Stimulated activated naive CD8-positive, alpha-beta T cell treated with anti-CD3 and anti-CD28 coated beads, Interleukin-15, Interleukin-2, amounts not matched to agents 100 ng/mL and 50 ng/mL, for 24 hours (primary cell): ENCODE measurements at regions not wholly inside any gene's neighbourhood (a gene's known extent, or its start where the extent isn't known, plus 50 kb on each side); places are given as distances from the start of the nearest gene placed in this dataset.
"Not testable (repeated sequence)": the region's sequence is repeated elsewhere in the genome, so short reads cannot be mapped to it uniquely, and the experiment has no call there.

ENCODE experiments used
- H3K27ac Mint-ChIP-seq: one replicate; pipeline ENCODE4 v1.8.0; 2021; ENCODE audit warnings: mild to moderate bottlenecking, mixed read lengths
- H3K27me3 Mint-ChIP-seq: one replicate; pipeline ENCODE4 v1.8.0; 2021; ENCODE audit warnings: mixed read lengths
- H3K36me3 Mint-ChIP-seq: one replicate; pipeline ENCODE4 v1.8.0; 2021; ENCODE audit warnings: low read depth, mixed read lengths
- H3K4me1 Mint-ChIP-seq: one replicate; pipeline ENCODE4 v1.8.0; 2021; ENCODE audit warnings: low read depth, mixed read lengths
- H3K4me3 Mint-ChIP-seq: one replicate; pipeline ENCODE4 v1.8.0; 2021; ENCODE audit warnings: mild to moderate bottlenecking, mixed read lengths
- H3K9me3 Mint-ChIP-seq: one replicate; pipeline ENCODE4 v1.8.0; 2021; ENCODE audit warnings: mixed read lengths

DNA sequence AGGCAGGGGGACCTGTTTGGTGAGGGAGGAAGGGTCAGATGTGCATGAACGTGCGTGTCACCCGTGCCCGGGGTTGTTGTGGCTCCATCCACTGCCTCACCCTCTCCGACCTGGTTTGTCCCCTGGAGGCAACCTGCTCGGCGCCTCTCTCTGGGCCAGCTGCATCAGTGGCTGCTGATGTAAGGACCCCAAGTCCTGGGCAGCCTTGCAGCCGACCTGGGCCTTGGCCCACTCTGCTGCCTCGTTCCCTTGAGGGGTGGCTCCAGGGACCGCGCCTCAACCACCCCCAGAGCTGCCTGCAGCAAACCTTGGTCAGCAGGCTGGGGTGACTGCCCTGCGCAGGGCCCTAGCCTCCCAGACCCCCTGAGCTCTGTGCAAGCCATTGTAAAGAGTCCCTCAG lies 351.7 kb downstream of the TMEM121 start:
- Mint-ChIP-seq H3K4me3 (no peak overlapping the region), H3K27me3 (peaks cover 5% of the 10 kb centered on the region), H3K27ac (no peak overlapping the region), H3K4me1 (no peaks in the 10 kb centered on the region), H3K36me3 (no peaks in the 10 kb centered on the region), H3K9me3 (no peaks in the 10 kb centered on the region)

- no peaks in the 10 kb centered on the region for H3K9me3 Mint-ChIP-seq
- H3K27me3 Mint-ChIP-seq = peaks cover 5% of the 10 kb centered on the region
- H3K4me1 Mint-ChIP-seq = no peaks in the 10 kb centered on the region
- no peaks in the 10 kb centered on the region for H3K36me3 Mint-ChIP-seq
- H3K27ac Mint-ChIP-seq = no peak overlapping the region
- H3K4me3 Mint-ChIP-seq = no peak overlapping the region
Measured at GRCh38 chr14:105878554-105878953, 352.2 kb downstream of the TMEM121 start.

- H3K36me3 Mint-ChIP-seq = no peaks in the 10 kb centered on the region
- H3K4me1 Mint-ChIP-seq = no peaks in the 10 kb centered on the region
- H3K9me3 Mint-ChIP-seq = no peaks in the 10 kb centered on the region
- H3K4me3 Mint-ChIP-seq = no peak overlapping the region
- no peaks in the 10 kb centered on the region for H3K27me3 Mint-ChIP-seq
- peak overlapping the region; percentile 72 for H3K27ac Mint-ChIP-seq
Measured at GRCh38 chr14:105879503-105879866, 353.1 kb downstream of the TMEM121 start.

- Mint-ChIP-seq H3K27ac (peak overlapping the region; percentile 72), H3K27me3 (no peaks in the 10 kb centered on the region), H3K36me3 (no peaks in the 10 kb centered on the region), H3K4me1 (no peaks in the 10 kb centered on the region), H3K4me3 (no peak overlapping the region), H3K9me3 (no peaks in the 10 kb centered on the region)
Measured at GRCh38 chr14:105879867-105880561, 353.6 kb downstream of the TMEM121 start.

DNA sequence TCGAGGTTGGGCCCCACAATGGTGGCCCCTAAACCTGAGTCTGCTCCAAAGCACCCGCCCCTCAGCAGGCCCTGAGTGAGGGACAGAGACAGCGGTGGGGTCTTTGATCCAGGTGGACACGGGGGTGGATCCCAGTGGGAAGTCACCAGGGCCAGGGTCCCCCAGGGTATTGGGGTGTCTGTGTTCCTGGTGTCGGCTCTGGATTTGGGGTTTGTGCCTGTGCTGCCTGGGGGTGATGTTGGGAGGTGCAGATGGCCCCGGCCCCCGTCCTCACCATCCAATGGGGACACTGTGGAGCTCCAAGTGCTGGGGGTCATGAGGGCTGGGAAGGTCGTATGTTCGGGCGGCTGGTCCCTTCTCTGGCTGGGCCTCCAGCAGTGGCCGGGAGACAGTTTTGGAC lies 354.2 kb downstream of the TMEM121 start:
- Mint-ChIP-seq H3K27me3 (no peaks in the 10 kb centered on the region), H3K36me3 (no peaks in the 10 kb centered on the region), H3K4me3 (no peak overlapping the region), H3K9me3 (no peaks in the 10 kb centered on the region), H3K27ac (no peak overlapping the region), H3K4me1 (no peaks in the 10 kb centered on the region)

DNA sequence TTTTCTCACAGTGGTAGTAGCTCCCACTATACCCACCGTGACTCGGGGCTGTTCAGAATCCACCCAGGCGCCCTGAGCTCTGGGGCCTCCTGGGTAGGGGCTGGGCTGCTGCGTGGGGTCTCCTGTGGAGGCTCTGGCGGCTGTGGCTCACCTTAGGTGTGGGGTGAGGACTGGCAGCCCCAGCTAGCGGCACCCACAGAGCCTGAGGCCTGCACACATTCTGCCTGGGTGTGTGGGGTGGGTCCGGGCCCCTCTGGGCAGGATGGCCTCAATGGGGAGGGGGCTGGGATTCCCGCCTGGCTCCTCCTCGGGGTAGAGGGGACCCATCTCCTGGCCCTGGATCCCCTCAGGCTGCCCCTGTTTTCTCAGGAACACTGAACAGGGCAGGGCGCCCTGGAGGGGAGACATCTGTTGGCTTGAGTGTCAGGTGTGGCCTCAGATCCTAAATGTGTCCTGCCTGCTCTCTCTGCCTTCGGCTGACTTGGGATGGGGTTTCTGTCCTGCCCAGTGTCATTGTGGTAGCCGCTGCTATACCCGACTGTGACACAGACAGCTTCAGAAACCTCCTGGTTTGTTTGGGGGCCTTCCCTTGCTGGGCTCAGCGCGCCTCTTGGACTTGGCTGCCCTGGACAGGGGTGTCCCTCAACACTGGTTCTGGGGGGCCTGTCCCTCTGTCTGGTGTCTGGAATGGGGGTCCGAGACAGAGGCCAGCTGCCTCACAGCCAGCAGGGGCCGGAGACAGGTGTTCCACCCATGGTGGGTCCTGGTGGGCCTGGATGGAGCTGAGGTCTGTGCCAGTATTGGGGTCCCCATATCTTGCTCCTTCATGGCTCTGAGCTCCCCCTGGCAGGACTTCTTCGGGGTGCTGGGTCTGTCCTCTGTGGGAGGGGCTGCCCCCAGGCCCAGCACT lies 354.9 kb downstream of the TMEM121 start:
- no peak overlapping the region for H3K27ac Mint-ChIP-seq
- no peaks in the 10 kb centered on the region for H3K4me1 Mint-ChIP-seq
- no peaks in the 10 kb centered on the region for H3K36me3 Mint-ChIP-seq
- no peak overlapping the region for H3K4me3 Mint-ChIP-seq
- no peaks in the 10 kb centered on the region for H3K27me3 Mint-ChIP-seq
- no peaks in the 10 kb centered on the region for H3K9me3 Mint-ChIP-seq

- not testable (repeated sequence) for H3K9me3 Mint-ChIP-seq, H3K4me1 Mint-ChIP-seq, H3K27me3 Mint-ChIP-seq, H3K36me3 Mint-ChIP-seq, H3K4me3 Mint-ChIP-seq, H3K27ac Mint-ChIP-seq
Measured at GRCh38 chr14:105882011-105882410, 355.6 kb downstream of the TMEM121 start.

GRCh38 chr14:105882626-105883025 lies 356.2 kb downstream of the TMEM121 start:
- H3K27me3 Mint-ChIP-seq = no peaks in the 10 kb centered on the region
- no peaks in the 10 kb centered on the region for H3K9me3 Mint-ChIP-seq

DNA sequence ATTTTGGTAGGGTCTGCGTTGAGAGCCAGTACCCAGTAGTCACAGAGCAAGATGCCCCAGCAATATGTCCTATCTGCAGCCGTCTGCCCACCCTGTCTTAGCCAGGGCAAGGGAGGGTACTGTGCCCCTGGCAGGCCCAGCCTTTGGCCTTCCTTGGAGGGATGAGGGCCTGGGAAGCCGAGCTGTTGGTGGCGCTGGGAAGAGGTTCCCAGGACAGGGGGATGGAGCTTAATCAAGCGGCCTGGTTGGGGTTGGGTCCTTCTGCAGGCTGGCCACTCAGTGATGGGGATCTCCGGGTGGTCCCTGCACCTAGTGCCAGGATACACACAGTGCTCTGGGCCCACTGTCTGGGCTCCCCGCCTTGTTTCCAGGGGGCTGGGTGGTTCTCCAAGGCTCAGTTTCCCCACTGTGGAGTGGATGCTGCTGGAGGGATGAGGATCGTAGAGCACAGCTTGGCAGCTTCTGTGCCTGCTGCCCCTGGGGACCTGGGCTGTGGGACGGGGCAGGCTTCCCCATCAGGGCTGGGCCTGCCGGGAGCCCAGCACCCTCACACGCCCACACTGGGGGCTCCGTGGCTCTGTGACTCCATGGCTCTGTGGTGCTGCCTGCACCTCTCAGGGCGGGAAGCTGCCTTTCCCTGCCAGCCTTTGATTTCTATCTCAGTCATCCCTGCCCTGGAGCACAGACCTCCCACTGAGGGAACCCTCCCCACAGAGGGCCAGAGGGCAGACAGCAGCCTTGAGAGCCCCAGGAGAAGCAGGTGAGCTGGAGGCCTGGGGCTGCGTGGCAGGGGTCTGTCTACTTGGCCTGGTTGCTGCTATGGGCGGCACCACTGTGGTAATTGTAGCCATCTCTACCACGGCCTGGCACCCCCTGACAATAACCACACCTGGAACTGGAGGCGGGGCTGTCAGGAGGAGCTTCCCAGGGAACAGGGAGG lies 357.0 kb downstream of the TMEM121 start:
- no peaks in the 10 kb centered on the region for H3K4me1 Mint-ChIP-seq
- H3K9me3 Mint-ChIP-seq = no peaks in the 10 kb centered on the region
- H3K27me3 Mint-ChIP-seq = no peaks in the 10 kb centered on the region
- H3K36me3 Mint-ChIP-seq = no peaks in the 10 kb centered on the region
- no peak overlapping the region for H3K4me3 Mint-ChIP-seq
- no peak overlapping the region for H3K27ac Mint-ChIP-seq

More at GRCh38 chr14:105882626-105883025, 356.2 kb downstream of the TMEM121 start:
- Mint-ChIP-seq H3K4me3 (no peak overlapping the region), H3K4me1 (no peaks in the 10 kb centered on the region), H3K27ac (no peak overlapping the region), H3K36me3 (no peaks in the 10 kb centered on the region)

- H3K27ac Mint-ChIP-seq, H3K27me3 Mint-ChIP-seq, H3K4me3 Mint-ChIP-seq, H3K4me1 Mint-ChIP-seq, H3K9me3 Mint-ChIP-seq, H3K36me3 Mint-ChIP-seq: not testable (repeated sequence)
Measured at GRCh38 chr14:105884192-105884807, 357.9 kb downstream of the TMEM121 start.

GRCh38 chr14:105884808-105885281 lies 358.5 kb downstream of the TMEM121 start:
- Mint-ChIP-seq H3K36me3 (no peaks in the 10 kb centered on the region), H3K4me1 (peaks cover 6% of the 10 kb centered on the region), H3K9me3 (no peaks in the 10 kb centered on the region), H3K27me3 (no peaks in the 10 kb centered on the region), H3K27ac (no peak overlapping the region), H3K4me3 (no peak overlapping the region)

GRCh38 chr14:105885561-105886320 lies 359.4 kb downstream of the TMEM121 start:
- no peak overlapping the region for H3K4me3 Mint-ChIP-seq
- no peaks in the 10 kb centered on the region for H3K27me3 Mint-ChIP-seq
- no peaks in the 10 kb centered on the region for H3K36me3 Mint-ChIP-seq
- H3K4me1 Mint-ChIP-seq = peaks cover 7% of the 10 kb centered on the region
- H3K9me3 Mint-ChIP-seq = no peaks in the 10 kb centered on the region
- no peak overlapping the region for H3K27ac Mint-ChIP-seq

GRCh38 chr14:105886791-105887191 lies 360.4 kb downstream of the TMEM121 start:
- not testable (repeated sequence) for H3K9me3 Mint-ChIP-seq, H3K4me1 Mint-ChIP-seq, H3K27me3 Mint-ChIP-seq, H3K36me3 Mint-ChIP-seq, H3K27ac Mint-ChIP-seq, H3K4me3 Mint-ChIP-seq

GRCh38 chr14:105887692-105888091 lies 361.3 kb downstream of the TMEM121 start:
- Mint-ChIP-seq H3K27me3 (no peaks in the 10 kb centered on the region), H3K36me3 (no peaks in the 10 kb centered on the region), H3K9me3 (no peaks in the 10 kb centered on the region), H3K4me3 (no peak overlapping the region), H3K27ac (no peak overlapping the region), H3K4me1 (peaks cover 7% of the 10 kb centered on the region)
